C4-2B (cell line): ENCODE measurements at regions not wholly inside any gene's neighbourhood (a gene's known extent, or its start where the extent isn't known, plus 50 kb on each side); places are given as distances from the start of the nearest gene placed in this dataset.

Experiments used
- CTCF ChIP-seq: fragments of 450-650 bp; conservative IDR thresholded peaks from 2 replicates; pipeline ENCODE4 v1.5.1; 2017; ENCODE audit warnings: mild to moderate bottlenecking
- ZFX ChIP-seq: fragments of 450-650 bp; IDR thresholded peaks from 2 replicates; pipeline ENCODE4 v1.6.1; 2017

- no peak for TF ChIP-seq CTCF
- TF ChIP-seq ZFX, result no peak
These were observed 276.2 kb downstream of the EMP1 start for GRCh38 chr12:13472690-13473089.
